ENCODE measurements at regions not wholly inside any gene's neighbourhood (a gene's known extent, or its start where the extent isn't known, plus 50 kb on each side); places are given as distances from the start of the nearest gene placed in this dataset.

DNA sequence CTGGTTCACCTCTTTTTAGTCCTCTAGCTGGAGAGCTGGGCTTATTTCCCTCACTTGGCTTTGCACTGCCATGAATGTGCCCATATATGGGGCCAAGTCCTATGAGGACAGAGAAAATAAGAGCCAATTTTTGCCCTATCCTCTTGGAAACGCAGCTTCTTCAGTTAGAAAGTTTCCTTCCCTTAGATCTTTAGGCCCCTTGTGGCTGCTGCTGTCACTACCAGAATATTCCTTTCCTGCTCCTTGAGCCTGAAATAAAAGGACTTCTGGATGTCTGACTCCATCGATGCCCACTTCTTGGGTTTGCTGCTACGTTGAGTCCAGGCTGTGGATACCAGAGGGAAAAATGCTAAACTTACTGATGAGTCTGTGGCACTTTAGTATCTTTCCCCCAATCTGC is 487.1 kb downstream of the GRIN2A start:
- TF ChIP-seq, protein P1, sequence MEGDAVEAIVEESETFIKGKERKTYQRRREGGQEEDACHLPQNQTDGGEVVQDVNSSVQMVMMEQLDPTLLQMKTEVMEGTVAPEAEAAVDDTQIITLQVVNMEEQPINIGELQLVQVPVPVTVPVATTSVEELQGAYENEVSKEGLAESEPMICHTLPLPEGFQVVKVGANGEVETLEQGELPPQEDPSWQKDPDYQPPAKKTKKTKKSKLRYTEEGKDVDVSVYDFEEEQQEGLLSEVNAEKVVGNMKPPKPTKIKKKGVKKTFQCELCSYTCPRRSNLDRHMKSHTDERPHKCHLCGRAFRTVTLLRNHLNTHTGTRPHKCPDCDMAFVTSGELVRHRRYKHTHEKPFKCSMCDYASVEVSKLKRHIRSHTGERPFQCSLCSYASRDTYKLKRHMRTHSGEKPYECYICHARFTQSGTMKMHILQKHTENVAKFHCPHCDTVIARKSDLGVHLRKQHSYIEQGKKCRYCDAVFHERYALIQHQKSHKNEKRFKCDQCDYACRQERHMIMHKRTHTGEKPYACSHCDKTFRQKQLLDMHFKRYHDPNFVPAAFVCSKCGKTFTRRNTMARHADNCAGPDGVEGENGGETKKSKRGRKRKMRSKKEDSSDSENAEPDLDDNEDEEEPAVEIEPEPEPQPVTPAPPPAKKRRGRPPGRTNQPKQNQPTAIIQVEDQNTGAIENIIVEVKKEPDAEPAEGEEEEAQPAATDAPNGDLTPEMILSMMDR (IDR thresholded peaks at IDR 0.05; ENCODE audit: low read depth, low read length, missing control alignments): no peak
- H3K4me3 ChIP-seq (ENCODE audit: low read depth, low read length): no peak overlapping the region
- no peak for DNase-seq (ENCODE audit: low read depth)

Data from GM12864 (cell line).